KMS-11 (cell line): ENCODE measurements at regions not wholly inside any gene's neighbourhood (a gene's known extent, or its start where the extent isn't known, plus 50 kb on each side); places are given as distances from the start of the nearest gene placed in this dataset.
"Not testable (repeated sequence)": the region's sequence is repeated elsewhere in the genome, so short reads cannot be mapped to it uniquely, and the experiment has no call there.

Experiments
- H2AFZ ChIP-seq: fragments of 200-600 bp; sonication (generic); 2 replicates; pipeline ENCODE4 v1.6.1; 2016; ENCODE audit warnings: antibody characterized with exemption, mixed run types, low read depth
- H3K27ac ChIP-seq: fragments of 200-600 bp; sonication (generic); 2 replicates; pipeline ENCODE4 v1.6.1; 2016; ENCODE audit warnings: mild to moderate bottlenecking, mixed run types
- H3K27me3 ChIP-seq: fragments of 200-600 bp; sonication (generic); 2 replicates; pipeline ENCODE4 v1.6.1; 2017; ENCODE audit warnings: mild to moderate bottlenecking, low read depth, mixed run types, moderate library complexity; ENCODE audit not compliant: insufficient read depth
- H3K36me3 ChIP-seq: fragments of 200-600 bp; sonication (generic); 2 replicates; pipeline ENCODE4 v1.6.1; 2017; ENCODE audit warnings: mild to moderate bottlenecking, mixed run types; ENCODE audit not compliant: insufficient read depth
- H3K4me1 ChIP-seq: fragments of 200-600 bp; sonication (generic); 2 replicates; pipeline ENCODE4 v1.6.1; 2016; ENCODE audit warnings: mild to moderate bottlenecking, low read depth, mixed run types; ENCODE audit not compliant: poor library complexity, severe bottlenecking
- H3K4me2 ChIP-seq: fragments of 200-600 bp; sonication (generic); 2 replicates; pipeline ENCODE4 v1.7.0; 2016; ENCODE audit warnings: mild to moderate bottlenecking, mixed run types
- H3K4me3 ChIP-seq: fragments of 200-600 bp; sonication (generic); IDR thresholded peaks from 2 replicates; pipeline ENCODE4 v1.6.1; 2017; ENCODE audit warnings: low read depth, low read length, mixed read lengths; ENCODE audit not compliant: insufficient read depth
- H3K79me2 ChIP-seq: fragments of 200-600 bp; sonication (generic); 2 replicates; pipeline ENCODE4 v1.6.1; 2016; ENCODE audit warnings: low read depth, mixed run types; ENCODE audit not compliant: insufficient read depth
- H3K9ac ChIP-seq: fragments of 200-600 bp; sonication (generic); 2 replicates; pipeline ENCODE4 v1.6.1; 2016; ENCODE audit warnings: mild to moderate bottlenecking, mixed run types
- H4K20me1 ChIP-seq: fragments of 200-600 bp; sonication (generic); 2 replicates; pipeline ENCODE4 v1.6.1; 2016; ENCODE audit warnings: mild to moderate bottlenecking, mixed run types; ENCODE audit not compliant: insufficient read depth
- TF ChIP-seq, protein P1 (sequence below): fragments of 200-600 bp; sonication (generic); conservative IDR thresholded peaks from 2 replicates; pipeline ENCODE4 v1.6.1; 2017; ENCODE audit warnings: low read depth, mild to moderate bottlenecking, antibody characterized with exemption, low read length, moderate library complexity, mixed read lengths

- Histone ChIP-seq H3K4me1 (no peaks in the 10 kb centered on the region), H2AFZ (no peak overlapping the region), H3K4me2 (no peak overlapping the region), H3K27ac (no peak overlapping the region), H3K4me3 (no peak overlapping the region), H3K9ac (no peak overlapping the region), H3K36me3 (no peaks in the 10 kb centered on the region; the same call in 1 of the 2 replicates), H3K79me2 (no peaks in the 10 kb centered on the region), H4K20me1 (no peaks in the 10 kb centered on the region), H3K27me3 (no peaks in the 10 kb centered on the region)
- TF ChIP-seq, protein P1, sequence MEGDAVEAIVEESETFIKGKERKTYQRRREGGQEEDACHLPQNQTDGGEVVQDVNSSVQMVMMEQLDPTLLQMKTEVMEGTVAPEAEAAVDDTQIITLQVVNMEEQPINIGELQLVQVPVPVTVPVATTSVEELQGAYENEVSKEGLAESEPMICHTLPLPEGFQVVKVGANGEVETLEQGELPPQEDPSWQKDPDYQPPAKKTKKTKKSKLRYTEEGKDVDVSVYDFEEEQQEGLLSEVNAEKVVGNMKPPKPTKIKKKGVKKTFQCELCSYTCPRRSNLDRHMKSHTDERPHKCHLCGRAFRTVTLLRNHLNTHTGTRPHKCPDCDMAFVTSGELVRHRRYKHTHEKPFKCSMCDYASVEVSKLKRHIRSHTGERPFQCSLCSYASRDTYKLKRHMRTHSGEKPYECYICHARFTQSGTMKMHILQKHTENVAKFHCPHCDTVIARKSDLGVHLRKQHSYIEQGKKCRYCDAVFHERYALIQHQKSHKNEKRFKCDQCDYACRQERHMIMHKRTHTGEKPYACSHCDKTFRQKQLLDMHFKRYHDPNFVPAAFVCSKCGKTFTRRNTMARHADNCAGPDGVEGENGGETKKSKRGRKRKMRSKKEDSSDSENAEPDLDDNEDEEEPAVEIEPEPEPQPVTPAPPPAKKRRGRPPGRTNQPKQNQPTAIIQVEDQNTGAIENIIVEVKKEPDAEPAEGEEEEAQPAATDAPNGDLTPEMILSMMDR, result peak; percentile 64
Measured at GRCh38 chr3:154904328-154904727, 175.8 kb upstream of the MME start.

GRCh38 chr3:154902495-154902894 is 177.6 kb upstream of the MME start:
- H3K9ac ChIP-seq, H2AFZ ChIP-seq, H3K36me3 ChIP-seq: not testable (repeated sequence)

DNA sequence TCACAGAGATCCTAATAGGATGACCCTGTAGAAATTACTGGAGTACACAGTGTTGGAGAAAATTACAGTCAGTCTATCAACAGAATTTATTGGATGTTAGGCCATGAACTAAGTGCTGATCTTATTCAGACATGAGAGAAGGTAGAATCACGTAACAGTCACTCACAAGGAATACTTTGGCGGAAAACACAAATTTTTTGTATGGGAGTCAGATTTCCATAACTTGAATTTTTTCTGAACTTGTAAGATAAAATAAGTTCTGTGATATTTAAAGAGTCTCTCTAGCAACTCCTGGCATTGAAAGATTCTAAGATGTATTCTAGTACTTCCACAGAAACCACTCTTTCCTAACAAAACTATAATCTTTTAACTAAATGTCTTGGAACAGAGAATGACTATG is 178.8 kb upstream of the MME start:
- no peaks in the 10 kb centered on the region for H3K4me1 ChIP-seq
- H3K27me3 ChIP-seq, result no peaks in the 10 kb centered on the region
- H3K9ac ChIP-seq, result no peak overlapping the region
- TF ChIP-seq, protein P1, result no peak
- H3K79me2 ChIP-seq, result no peaks in the 10 kb centered on the region
- no peaks in the 10 kb centered on the region; the same call in 1 of the 2 replicates for H3K36me3 ChIP-seq
- no peak overlapping the region for H3K4me2 ChIP-seq
- no peak overlapping the region for H3K4me3 ChIP-seq
- H4K20me1 ChIP-seq, result no peaks in the 10 kb centered on the region
- no peak overlapping the region for H2AFZ ChIP-seq
- no peak overlapping the region for H3K27ac ChIP-seq

More at GRCh38 chr3:154902495-154902894, 177.6 kb upstream of the MME start:
- not testable (repeated sequence) for H3K4me2 ChIP-seq, H3K4me3 ChIP-seq, H3K27me3 ChIP-seq, H3K27ac ChIP-seq, H3K79me2 ChIP-seq, H4K20me1 ChIP-seq, H3K4me1 ChIP-seq

GRCh38 chr3:154900816-154901215 is 179.3 kb upstream of the MME start:
- Histone ChIP-seq H3K9ac (no peak overlapping the region), H3K27ac (no peak overlapping the region), H2AFZ (no peak overlapping the region), H4K20me1 (no peaks in the 10 kb centered on the region), H3K4me3 (no peak overlapping the region), H3K36me3 (no peaks in the 10 kb centered on the region), H3K79me2 (no peaks in the 10 kb centered on the region), H3K4me2 (no peak overlapping the region), H3K4me1 (no peaks in the 10 kb centered on the region), H3K27me3 (no peaks in the 10 kb centered on the region)
- TF ChIP-seq, protein P1, result no peak

DNA sequence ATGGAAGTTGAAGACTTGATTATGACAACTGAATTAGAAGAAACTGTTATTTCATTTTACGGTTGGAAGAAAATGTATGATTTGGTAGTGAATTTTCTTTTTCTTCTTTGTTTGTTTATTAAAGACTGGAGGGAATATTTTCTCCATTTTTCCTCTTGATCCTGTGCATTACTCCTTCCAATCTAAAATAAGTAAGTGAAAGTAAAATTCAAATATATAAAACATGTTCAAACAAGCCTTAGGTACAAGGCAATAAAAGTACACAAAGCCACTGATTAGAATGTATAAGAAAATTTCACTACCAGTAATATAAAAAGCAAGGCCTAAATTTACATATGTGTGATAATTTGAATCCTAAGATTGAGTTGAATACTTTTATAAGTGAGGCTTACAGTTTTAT is 181.2 kb upstream of the MME start:
- Histone ChIP-seq H3K27ac (no peak overlapping the region), H3K9ac (no peak overlapping the region), H3K79me2 (no peaks in the 10 kb centered on the region), H3K27me3 (no peaks in the 10 kb centered on the region), H3K36me3 (no peaks in the 10 kb centered on the region), H3K4me2 (no peak overlapping the region), H4K20me1 (no peaks in the 10 kb centered on the region), H3K4me1 (no peaks in the 10 kb centered on the region), H2AFZ (no peak overlapping the region), H3K4me3 (no peak overlapping the region)
- TF ChIP-seq, protein P1, result no peak
